ENCODE measurements at regions not wholly inside any gene's neighbourhood (a gene's known extent, or its start where the extent isn't known, plus 50 kb on each side); places are given as distances from the start of the nearest gene placed in this dataset.

GRCh38 chr12:41709012-41709411 lies 435.7 kb downstream of the GXYLT1 start:
- no peak for ATAC-seq (ENCODE audit: low FRiP score)
- DNase-seq (ENCODE audit: low spot score), result no peak
- no peak for TF ChIP-seq CTCF (IDR thresholded peaks at IDR 0.05)

- DNase-seq (ENCODE audit: low spot score), result no peak
Measured at GRCh38 chr12:41706376-41706775, 438.3 kb downstream of the GXYLT1 start.

GRCh38 chr12:41701943-41702601 lies 442.6 kb downstream of the GXYLT1 start:
- no peak for ATAC-seq (ENCODE audit: low FRiP score)
- no peak for TF ChIP-seq CTCF (IDR thresholded peaks at IDR 0.05)
- no peak for DNase-seq (ENCODE audit: low spot score)

More at GRCh38 chr12:41706376-41706775, 438.3 kb downstream of the GXYLT1 start:
- no peak for TF ChIP-seq CTCF (IDR thresholded peaks at IDR 0.05)
- no peak for ATAC-seq (ENCODE audit: low FRiP score)

- ATAC-seq (ENCODE audit: low FRiP score) (no peak), DNase-seq (ENCODE audit: low spot score) (no peak)
- no peak for TF ChIP-seq CTCF (IDR thresholded peaks at IDR 0.05)
Measured at GRCh38 chr12:41700940-41701339, 443.7 kb downstream of the GXYLT1 start.

- ATAC-seq (ENCODE audit: low FRiP score), result no peak
Measured at GRCh38 chr12:41699658-41700057, 445.0 kb downstream of the GXYLT1 start.

GRCh38 chr12:41697161-41697560 lies 447.5 kb downstream of the GXYLT1 start:
- ATAC-seq (ENCODE audit: low FRiP score) (no peak), DNase-seq (ENCODE audit: low spot score) (no peak)
- TF ChIP-seq CTCF (IDR thresholded peaks at IDR 0.05), result no peak

More at GRCh38 chr12:41699658-41700057, 445.0 kb downstream of the GXYLT1 start:
- DNase-seq (ENCODE audit: low spot score), result no peak
- no peak for TF ChIP-seq CTCF (IDR thresholded peaks at IDR 0.05)

GRCh38 chr12:41684997-41685396 lies 459.7 kb downstream of the GXYLT1 start:
- no peak for TF ChIP-seq CTCF (IDR thresholded peaks at IDR 0.05)
- DNase-seq (ENCODE audit: low spot score) (no peak), ATAC-seq (ENCODE audit: low FRiP score) (no peak)
